Panc1 (cell line): ENCODE measurements at regions not wholly inside any gene's neighbourhood (a gene's known extent, or its start where the extent isn't known, plus 50 kb on each side); places are given as distances from the start of the nearest gene placed in this dataset.

Experiments
- ATAC-seq: fragments of 200-7000 bp; cut with Tn5 transposase; 2 replicates; pipeline ENCODE4 v1.9.1; 2020; ENCODE audit warnings: mild to moderate bottlenecking, moderate library complexity
- BruUV-seq: library from RNA; stranded (reverse); fragments of 400-500 nt; replicated peaks from 2 replicates; lab custom pipeline; 2021; lab: Mats Ljungman, UMichigan
- CTCF ChIA-PET: fragments of 300-600 bp; sonication (Branson Sonifier 250); formaldehyde crosslinking; loops from one replicate; lab custom pipeline; 2022; ENCODE audit warnings: antibody characterized with exemption; lab: Charles Lee
- POLR2A ChIA-PET: fragments of 300-600 bp; sonication (Branson Sonifier 250); formaldehyde crosslinking; loops from one replicate; lab custom pipeline; 2022; ENCODE audit warnings: antibody characterized with exemption; lab: Charles Lee
- DNase-seq: peaks from one replicate; pipeline ENCODE4 v3.0.0-alpha.2; 2010; ENCODE audit warnings: low read depth, low spot score
- H3K27ac ChIP-seq: 2 replicates; pipeline ENCODE4 v1.5.1; 2011; ENCODE audit warnings: mild to moderate bottlenecking, low read length, inconsistent platforms
- H3K27me3 ChIP-seq: fragments of 200-500 bp; sonication (Bioruptor generic); 2 replicates; pipeline ENCODE4 v1.6.0; 2014; ENCODE audit warnings: low read length, inconsistent platforms; ENCODE audit not compliant: control insufficient read depth, insufficient read depth
- H3K36me3 ChIP-seq: fragments of 200-500 bp; sonication (Bioruptor generic); 2 replicates; pipeline ENCODE4 v1.5.1; 2014; ENCODE audit warnings: inconsistent platforms, mild to moderate bottlenecking, low read length, moderate library complexity; ENCODE audit not compliant: control insufficient read depth, insufficient read depth
- H3K4me1 ChIP-seq: 2 replicates; pipeline ENCODE4 v1.5.1; 2011; ENCODE audit warnings: inconsistent platforms, mild to moderate bottlenecking, low read length, moderate library complexity; ENCODE audit not compliant: control insufficient read depth, insufficient read depth
- H3K4me3 ChIP-seq, 2 experiments: 2 replicates each; pipeline ENCODE4 v1.5.1; 2011 to 2012; ENCODE audit warnings: low read depth in 2 of 2, low read length in 2 of 2, mild to moderate bottlenecking in 2 of 2, inconsistent platforms in 1 of 2, moderate library complexity in 1 of 2
- H3K9me3 ChIP-seq: fragments of 200-500 bp; sonication (Bioruptor generic); 2 replicates; pipeline ENCODE4 v1.5.1; 2014; ENCODE audit warnings: low read depth, mild to moderate bottlenecking, inconsistent platforms, low read length, moderate library complexity; ENCODE audit not compliant: control insufficient read depth, insufficient read depth
- POLR2AphosphoS5 ChIP-seq: IDR thresholded peaks from 2 replicates; pipeline ENCODE4 v1.6.1; 2012; ENCODE audit warnings: mild to moderate bottlenecking, low read depth, low read length, moderate library complexity
- SIN3A ChIP-seq: IDR thresholded peaks from 2 replicates; pipeline ENCODE4 v1.6.1; 2012; ENCODE audit warnings: low read depth, mild to moderate bottlenecking, low read length, moderate library complexity, borderline replicate concordance; ENCODE audit not compliant: insufficient read depth
- TCF7L2 ChIP-seq: IDR thresholded peaks from 2 replicates; pipeline ENCODE4 v1.6.1; 2011; ENCODE audit warnings: mild to moderate bottlenecking, low read depth, low read length, inconsistent platforms
- in situ Hi-C: cut with HindIII; loops from 2 replicates; pipeline ENCODE4 v1.10.0; 2016; ENCODE audit warnings: low sequenced_read_pairs, low pct_unique_long_range_greater_than_20kb
- intact Hi-C: fragments of 100-400 bp; cut with micrococcal nuclease; formaldehyde crosslinking; loops from one replicate; pipeline ENCODE4 v1.10.0; 2022; ENCODE audit not compliant: unreplicated experiment
- TF ChIP-seq, protein P1 (sequence below), 2 experiments: IDR thresholded peaks; 2 replicates each; pipeline ENCODE4 v1.6.1; 2011 to 2012; ENCODE audit warnings: low read depth in 2 of 2, control low read depth in 1 of 2, low read length in 1 of 2, mild to moderate bottlenecking in 1 of 2, moderate library complexity in 1 of 2; ENCODE audit not compliant: insufficient read depth in 1 of 2
- TF ChIP-seq, protein P2 (sequence below): fragments of 450-650 bp; IDR thresholded peaks from 2 replicates; pipeline ENCODE4 v1.5.1; 2017; ENCODE audit warnings: mild to moderate bottlenecking

DNA sequence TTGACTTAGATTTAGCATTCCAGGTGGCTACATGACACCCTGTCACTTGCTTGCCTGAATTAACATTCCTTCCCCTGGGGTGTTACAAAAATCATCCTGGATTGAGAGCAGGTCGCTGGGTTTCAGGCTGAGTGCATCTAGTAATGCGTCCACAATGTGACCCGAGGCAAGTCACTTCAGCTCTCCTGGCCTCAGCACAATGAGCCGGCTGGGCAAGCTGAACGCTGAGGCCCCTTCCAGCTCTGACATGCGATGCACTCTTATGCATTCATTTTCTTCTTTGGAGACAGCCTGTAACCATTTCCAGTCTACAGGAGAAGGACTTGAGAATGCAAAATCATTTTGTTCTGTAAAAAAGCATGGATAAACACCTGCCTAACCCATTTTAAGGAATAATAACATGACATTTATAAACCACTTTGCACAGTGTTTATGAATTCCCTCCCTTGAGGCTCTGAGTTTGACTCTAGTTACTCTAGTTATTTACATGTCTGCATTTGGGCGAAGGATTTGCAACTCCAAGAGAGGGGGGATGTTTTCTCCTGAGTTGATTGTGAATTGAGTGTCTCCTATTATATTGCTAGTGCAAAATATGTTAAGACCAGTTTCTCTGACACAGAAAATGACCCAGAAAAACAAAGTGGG is 63.0 kb upstream of the CPO start:
- TF ChIP-seq, protein P1, sequence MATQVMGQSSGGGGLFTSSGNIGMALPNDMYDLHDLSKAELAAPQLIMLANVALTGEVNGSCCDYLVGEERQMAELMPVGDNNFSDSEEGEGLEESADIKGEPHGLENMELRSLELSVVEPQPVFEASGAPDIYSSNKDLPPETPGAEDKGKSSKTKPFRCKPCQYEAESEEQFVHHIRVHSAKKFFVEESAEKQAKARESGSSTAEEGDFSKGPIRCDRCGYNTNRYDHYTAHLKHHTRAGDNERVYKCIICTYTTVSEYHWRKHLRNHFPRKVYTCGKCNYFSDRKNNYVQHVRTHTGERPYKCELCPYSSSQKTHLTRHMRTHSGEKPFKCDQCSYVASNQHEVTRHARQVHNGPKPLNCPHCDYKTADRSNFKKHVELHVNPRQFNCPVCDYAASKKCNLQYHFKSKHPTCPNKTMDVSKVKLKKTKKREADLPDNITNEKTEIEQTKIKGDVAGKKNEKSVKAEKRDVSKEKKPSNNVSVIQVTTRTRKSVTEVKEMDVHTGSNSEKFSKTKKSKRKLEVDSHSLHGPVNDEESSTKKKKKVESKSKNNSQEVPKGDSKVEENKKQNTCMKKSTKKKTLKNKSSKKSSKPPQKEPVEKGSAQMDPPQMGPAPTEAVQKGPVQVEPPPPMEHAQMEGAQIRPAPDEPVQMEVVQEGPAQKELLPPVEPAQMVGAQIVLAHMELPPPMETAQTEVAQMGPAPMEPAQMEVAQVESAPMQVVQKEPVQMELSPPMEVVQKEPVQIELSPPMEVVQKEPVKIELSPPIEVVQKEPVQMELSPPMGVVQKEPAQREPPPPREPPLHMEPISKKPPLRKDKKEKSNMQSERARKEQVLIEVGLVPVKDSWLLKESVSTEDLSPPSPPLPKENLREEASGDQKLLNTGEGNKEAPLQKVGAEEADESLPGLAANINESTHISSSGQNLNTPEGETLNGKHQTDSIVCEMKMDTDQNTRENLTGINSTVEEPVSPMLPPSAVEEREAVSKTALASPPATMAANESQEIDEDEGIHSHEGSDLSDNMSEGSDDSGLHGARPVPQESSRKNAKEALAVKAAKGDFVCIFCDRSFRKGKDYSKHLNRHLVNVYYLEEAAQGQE (IDR thresholded peaks at IDR 0.05; ENCODE audit: insufficient read depth in 1 of 2, low read depth in 2 of 2, low read length in 1 of 2): no peak
- TF ChIP-seq TCF7L2 (no peak), POLR2AphosphoS5 (no peak), SIN3A (no peak)
- TF ChIP-seq, protein P2, sequence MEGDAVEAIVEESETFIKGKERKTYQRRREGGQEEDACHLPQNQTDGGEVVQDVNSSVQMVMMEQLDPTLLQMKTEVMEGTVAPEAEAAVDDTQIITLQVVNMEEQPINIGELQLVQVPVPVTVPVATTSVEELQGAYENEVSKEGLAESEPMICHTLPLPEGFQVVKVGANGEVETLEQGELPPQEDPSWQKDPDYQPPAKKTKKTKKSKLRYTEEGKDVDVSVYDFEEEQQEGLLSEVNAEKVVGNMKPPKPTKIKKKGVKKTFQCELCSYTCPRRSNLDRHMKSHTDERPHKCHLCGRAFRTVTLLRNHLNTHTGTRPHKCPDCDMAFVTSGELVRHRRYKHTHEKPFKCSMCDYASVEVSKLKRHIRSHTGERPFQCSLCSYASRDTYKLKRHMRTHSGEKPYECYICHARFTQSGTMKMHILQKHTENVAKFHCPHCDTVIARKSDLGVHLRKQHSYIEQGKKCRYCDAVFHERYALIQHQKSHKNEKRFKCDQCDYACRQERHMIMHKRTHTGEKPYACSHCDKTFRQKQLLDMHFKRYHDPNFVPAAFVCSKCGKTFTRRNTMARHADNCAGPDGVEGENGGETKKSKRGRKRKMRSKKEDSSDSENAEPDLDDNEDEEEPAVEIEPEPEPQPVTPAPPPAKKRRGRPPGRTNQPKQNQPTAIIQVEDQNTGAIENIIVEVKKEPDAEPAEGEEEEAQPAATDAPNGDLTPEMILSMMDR: no peak
- CTCF ChIA-PET: no interaction called here
- Histone ChIP-seq H3K9me3 (no peaks in the 10 kb centered on the region), H3K4me1 (no peaks in the 10 kb centered on the region), H3K4me3 (no peak overlapping the region), H3K27me3 (no peaks in the 10 kb centered on the region), H3K36me3 (no peaks in the 10 kb centered on the region), H3K27ac (no peak overlapping the region)
- intact Hi-C loops (no loop called here), in situ Hi-C loops (no loop called here)
- DNase-seq: no peak
- no peak for ATAC-seq
- no TSS peak for BruUV-seq
- POLR2A ChIA-PET: no interaction called here

- POLR2A ChIA-PET: no interaction called here
These were observed 57.5 kb upstream of the CPO start for GRCh38 chr2:206881708-206882410.

More at GRCh38 chr2:206881708-206882410, 57.5 kb upstream of the CPO start:
- TF ChIP-seq, protein P2: no peak
- TF ChIP-seq, protein P1 (IDR thresholded peaks at IDR 0.05; ENCODE audit: insufficient read depth in 1 of 2, low read depth in 2 of 2, low read length in 1 of 2): no peak
- no peak for TF ChIP-seq TCF7L2
- TF ChIP-seq SIN3A: no peak
- TF ChIP-seq POLR2AphosphoS5: no peak
- no peaks in the 10 kb centered on the region for H3K9me3 ChIP-seq
- no peak overlapping the region for H3K4me3 ChIP-seq
- H3K27me3 ChIP-seq: no peaks in the 10 kb centered on the region
- no TSS peak for BruUV-seq
- CTCF ChIA-PET: no interaction called here
- no peak for ATAC-seq
- DNase-seq: no peak
- in situ Hi-C loops: no loop called here
- H3K4me1 ChIP-seq: no peaks in the 10 kb centered on the region
- no peaks in the 10 kb centered on the region for H3K36me3 ChIP-seq
- H3K27ac ChIP-seq: no peak overlapping the region
- intact Hi-C loops: no loop called here
